ENCODE measurements at regions not wholly inside any gene's neighbourhood (a gene's known extent, or its start where the extent isn't known, plus 50 kb on each side); places are given as distances from the start of the nearest gene placed in this dataset.

- TF ChIP-seq, protein P1, sequence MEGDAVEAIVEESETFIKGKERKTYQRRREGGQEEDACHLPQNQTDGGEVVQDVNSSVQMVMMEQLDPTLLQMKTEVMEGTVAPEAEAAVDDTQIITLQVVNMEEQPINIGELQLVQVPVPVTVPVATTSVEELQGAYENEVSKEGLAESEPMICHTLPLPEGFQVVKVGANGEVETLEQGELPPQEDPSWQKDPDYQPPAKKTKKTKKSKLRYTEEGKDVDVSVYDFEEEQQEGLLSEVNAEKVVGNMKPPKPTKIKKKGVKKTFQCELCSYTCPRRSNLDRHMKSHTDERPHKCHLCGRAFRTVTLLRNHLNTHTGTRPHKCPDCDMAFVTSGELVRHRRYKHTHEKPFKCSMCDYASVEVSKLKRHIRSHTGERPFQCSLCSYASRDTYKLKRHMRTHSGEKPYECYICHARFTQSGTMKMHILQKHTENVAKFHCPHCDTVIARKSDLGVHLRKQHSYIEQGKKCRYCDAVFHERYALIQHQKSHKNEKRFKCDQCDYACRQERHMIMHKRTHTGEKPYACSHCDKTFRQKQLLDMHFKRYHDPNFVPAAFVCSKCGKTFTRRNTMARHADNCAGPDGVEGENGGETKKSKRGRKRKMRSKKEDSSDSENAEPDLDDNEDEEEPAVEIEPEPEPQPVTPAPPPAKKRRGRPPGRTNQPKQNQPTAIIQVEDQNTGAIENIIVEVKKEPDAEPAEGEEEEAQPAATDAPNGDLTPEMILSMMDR (IDR thresholded peaks at IDR 0.05): no peak
- TF ChIP-seq POLR2A (IDR thresholded peaks at IDR 0.05): no peak
- 51 to 75% methylated on average over 1 of the region's 1 CpG for WGBS, 2 donors
- Histone ChIP-seq H3K9me3 (no peaks in the 10 kb centered on the region), H3K36me3 (ENCODE audit: low read depth, missing control alignments) (no peaks in the 10 kb centered on the region), H3K4me3 (no peak overlapping the region), H3K27me3 (no peaks in the 10 kb centered on the region), H3K4me1 (no peaks in the 10 kb centered on the region), H3K27ac (no peak overlapping the region)
- intact Hi-C loops (cut with DNase I; ENCODE audit: low total_unique reads): no loop called here
- DNase-seq: no peak
These were observed 607.2 kb upstream of the NOVA1 start for GRCh38 chr14:27205036-27205435.

DNA sequence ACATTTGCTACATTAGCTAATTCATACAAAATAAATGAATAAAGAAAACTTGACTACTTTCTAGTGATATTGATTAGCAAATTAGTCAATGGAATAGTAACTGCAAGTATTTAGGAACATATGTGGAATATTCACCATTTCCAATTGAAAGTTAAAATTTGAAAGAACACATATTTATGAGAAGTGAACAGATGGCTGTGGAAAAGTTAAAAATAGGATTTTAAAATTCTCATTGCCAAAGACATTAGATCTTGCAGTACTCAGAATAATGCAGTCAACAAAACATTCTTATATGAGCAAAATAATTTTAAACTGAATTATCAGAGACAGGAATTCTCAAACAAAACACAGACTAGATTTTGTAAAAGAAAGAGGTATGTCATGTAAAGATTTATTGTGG lies 613.9 kb upstream of the NOVA1 start:
- DNase-seq: no peak
- intact Hi-C loops (cut with DNase I; ENCODE audit: low total_unique reads): no loop called here
- Histone ChIP-seq H3K27ac (no peak overlapping the region), H3K4me1 (no peaks in the 10 kb centered on the region), H3K4me3 (no peak overlapping the region), H3K27me3 (no peaks in the 10 kb centered on the region), H3K9me3 (no peaks in the 10 kb centered on the region), H3K36me3 (ENCODE audit: low read depth, missing control alignments) (no peaks in the 10 kb centered on the region)
- TF ChIP-seq, protein P1 (IDR thresholded peaks at IDR 0.05): no peak
- TF ChIP-seq POLR2A (IDR thresholded peaks at IDR 0.05): no peak

GRCh38 chr14:27222671-27223070 lies 624.8 kb upstream of the NOVA1 start:
- no peaks in the 10 kb centered on the region for H3K4me1 ChIP-seq
- intact Hi-C loops (cut with DNase I; ENCODE audit: low total_unique reads): no loop called here
- no peaks in the 10 kb centered on the region for H3K36me3 ChIP-seq (ENCODE audit: low read depth, missing control alignments)
- TF ChIP-seq POLR2A (IDR thresholded peaks at IDR 0.05): no peak
- TF ChIP-seq, protein P1 (IDR thresholded peaks at IDR 0.05): no peak
- H3K4me3 ChIP-seq: no peak overlapping the region
- H3K27me3 ChIP-seq: no peaks in the 10 kb centered on the region
- no peak overlapping the region for H3K27ac ChIP-seq
- WGBS, 2 donors: 84 to 87% methylated on average over 2 of the region's 2 CpGs
- H3K9me3 ChIP-seq: no peaks in the 10 kb centered on the region
- no peak for DNase-seq

- H3K36me3 ChIP-seq (ENCODE audit: low read depth, missing control alignments): no peaks in the 10 kb centered on the region
- H3K9me3 ChIP-seq: no peaks in the 10 kb centered on the region
- TF ChIP-seq, protein P1 (IDR thresholded peaks at IDR 0.05): no peak
- no peak for TF ChIP-seq POLR2A (IDR thresholded peaks at IDR 0.05)
- no peak overlapping the region for H3K27ac ChIP-seq
- no peaks in the 10 kb centered on the region for H3K27me3 ChIP-seq
- no peaks in the 10 kb centered on the region for H3K4me1 ChIP-seq
- H3K4me3 ChIP-seq: no peak overlapping the region
- intact Hi-C loops (cut with DNase I; ENCODE audit: low total_unique reads): no loop called here
- DNase-seq: no peak
These were observed 626.1 kb upstream of the NOVA1 start for GRCh38 chr14:27223906-27224305.

DNA sequence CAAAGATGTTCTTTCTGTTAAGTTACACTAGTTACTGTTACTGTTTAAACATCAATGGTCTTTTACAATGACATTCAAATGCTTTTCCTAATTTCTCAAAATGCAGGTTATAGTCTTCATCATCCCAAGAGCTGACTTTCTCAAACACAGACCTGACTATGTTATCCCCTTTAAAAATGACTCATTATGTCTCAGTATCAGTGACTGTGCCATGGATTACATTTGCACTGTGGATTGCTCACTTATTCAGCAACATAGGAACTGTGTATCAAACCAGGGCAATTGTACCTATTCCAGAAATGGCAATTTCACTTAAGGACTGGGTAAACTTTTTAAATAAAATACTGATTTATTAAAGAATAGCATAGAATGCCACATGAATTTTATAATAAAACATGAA lies 630.2 kb upstream of the NOVA1 start:
- H3K4me1 ChIP-seq: no peaks in the 10 kb centered on the region
- H3K27me3 ChIP-seq: no peaks in the 10 kb centered on the region
- TF ChIP-seq, protein P1 (IDR thresholded peaks at IDR 0.05): no peak
- no peak for TF ChIP-seq POLR2A (IDR thresholded peaks at IDR 0.05)
- no peaks in the 10 kb centered on the region for H3K9me3 ChIP-seq
- no peaks in the 10 kb centered on the region for H3K36me3 ChIP-seq (ENCODE audit: low read depth, missing control alignments)
- H3K4me3 ChIP-seq: no peak overlapping the region
- no peak for DNase-seq
- H3K27ac ChIP-seq: no peak overlapping the region
- intact Hi-C loops (cut with DNase I; ENCODE audit: low total_unique reads): no loop called here
